ENCODE measurements at regions not wholly inside any gene's neighbourhood (a gene's known extent, or its start where the extent isn't known, plus 50 kb on each side); places are given as distances from the start of the nearest gene placed in this dataset.

DNA sequence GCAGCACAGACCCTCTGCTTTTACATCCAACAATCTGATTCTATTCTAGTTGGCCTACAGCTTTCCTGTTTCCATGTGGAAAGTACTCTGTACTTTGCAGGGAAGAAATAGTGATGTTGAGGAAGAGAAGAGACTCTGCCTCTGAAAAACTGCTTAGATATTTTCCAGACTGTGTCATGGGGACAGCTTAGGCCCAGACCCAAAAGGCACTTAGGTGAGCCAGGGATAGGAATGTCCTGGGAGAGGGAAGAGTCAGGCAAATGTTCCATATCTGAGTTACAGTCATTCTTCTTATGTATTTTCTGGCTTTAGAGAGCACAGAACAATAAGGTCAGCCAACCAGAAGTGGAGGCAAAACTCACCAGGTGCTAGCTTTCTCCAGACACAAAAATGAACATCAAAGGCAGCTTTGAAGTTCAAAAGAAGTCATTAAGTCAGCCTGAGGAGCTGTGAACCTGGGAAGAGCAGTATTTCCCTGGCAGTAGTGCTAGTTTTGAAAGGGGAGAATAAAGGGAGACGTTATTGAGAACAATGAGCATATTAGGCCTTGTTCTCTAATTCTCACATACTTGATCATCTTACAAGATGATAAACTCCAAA, 199.7 kb upstream of the LMNTD1 start:
- Histone ChIP-seq H3K27me3 (no peaks in the 10 kb centered on the region), H3K9me3 (replicated peaks in 1 of 11) (no peaks in the 10 kb centered on the region), H3K4me2 (no peak overlapping the region), H3K36me3 (no peaks in the 10 kb centered on the region), H3K9ac (no peak overlapping the region), H3K27ac (no peak overlapping the region), H3K4me1 (no peaks in the 10 kb centered on the region), H3K4me3 (no peak overlapping the region), H4K20me1 (no peaks in the 10 kb centered on the region)
- no peak for TF ChIP-seq Cebpa-rat (IDR thresholded peaks at IDR 0.05)

DNA sequence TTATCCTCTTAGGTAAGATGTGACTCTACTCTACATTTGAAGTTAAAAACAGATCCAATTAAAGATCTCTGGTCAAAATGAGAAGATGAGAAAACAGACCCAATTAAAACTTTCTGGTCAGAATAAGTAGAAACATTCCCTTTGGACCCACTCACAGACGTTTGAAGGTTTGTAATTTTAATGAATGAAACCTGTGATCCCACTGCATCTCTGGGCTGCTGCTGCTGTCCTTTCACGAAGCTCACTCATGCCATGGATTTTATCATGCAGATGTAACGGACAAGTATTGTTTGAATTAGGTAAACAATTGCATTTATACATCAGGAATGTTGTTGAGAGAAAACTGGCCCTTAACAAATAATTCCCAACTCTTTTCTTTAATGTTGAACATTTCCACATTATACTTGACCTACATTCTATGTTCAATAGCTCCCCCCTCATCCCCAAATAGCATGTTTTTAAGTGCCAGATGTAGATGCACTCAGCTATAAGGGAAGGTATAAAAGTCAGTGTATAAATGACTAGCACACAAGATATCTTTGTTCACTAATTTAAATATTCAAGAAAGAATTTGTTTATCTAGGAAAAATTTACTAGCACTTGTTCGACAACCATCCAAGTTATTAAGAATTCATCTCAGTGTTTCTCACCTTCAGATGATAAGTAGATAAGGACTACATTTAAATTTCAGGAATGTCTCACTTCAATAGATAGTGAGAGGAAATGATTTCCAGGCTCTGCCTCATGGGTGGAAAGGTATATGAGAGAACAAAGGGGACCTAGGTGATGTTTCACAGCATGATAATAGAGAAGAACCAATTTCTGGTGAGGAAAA, 202.3 kb upstream of the LMNTD1 start:
- H3K9me3 ChIP-seq (replicated peaks in 1 of 11): no peaks in the 10 kb centered on the region
- H4K20me1 ChIP-seq: no peaks in the 10 kb centered on the region
- H3K4me2 ChIP-seq: no peak overlapping the region
- no peaks in the 10 kb centered on the region for H3K27me3 ChIP-seq
- no peaks in the 10 kb centered on the region for H3K36me3 ChIP-seq
- H3K4me3 ChIP-seq: no peak overlapping the region
- H3K9ac ChIP-seq: no peak overlapping the region
- TF ChIP-seq Cebpa-rat (IDR thresholded peaks at IDR 0.05): no peak
- H3K4me1 ChIP-seq: no peaks in the 10 kb centered on the region
- no peak overlapping the region for H3K27ac ChIP-seq

DNA sequence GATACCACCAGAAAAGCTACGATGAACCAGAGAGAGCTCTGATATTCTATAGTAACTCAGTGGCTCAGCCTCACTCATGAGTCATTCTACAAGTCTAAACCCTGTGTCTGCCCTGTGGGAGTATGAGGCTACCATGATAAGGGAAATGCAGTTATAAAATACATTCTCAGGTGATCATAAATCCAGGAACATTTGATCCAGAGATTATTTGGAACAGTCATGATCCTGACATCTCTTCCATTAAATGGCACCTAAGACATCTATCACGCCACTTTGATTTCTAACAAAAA, 202.6 kb upstream of the RASSF8 start:
- Histone ChIP-seq H4K20me1 (no peaks in the 10 kb centered on the region), H3K27me3 (no peaks in the 10 kb centered on the region), H3K27ac (no peak overlapping the region), H3K4me3 (no peak overlapping the region), H3K36me3 (no peaks in the 10 kb centered on the region), H3K9ac (no peak overlapping the region), H3K4me1 (no peaks in the 10 kb centered on the region), H3K4me2 (no peak overlapping the region), H3K9me3 (replicated peaks in 1 of 11) (no peaks in the 10 kb centered on the region)
- TF ChIP-seq Cebpa-rat (IDR thresholded peaks at IDR 0.05): no peak

- Histone ChIP-seq H3K4me1 (no peaks in the 10 kb centered on the region), H3K4me3 (no peak overlapping the region), H3K9me3 (replicated peaks in 1 of 11) (no peaks in the 10 kb centered on the region), H3K9ac (no peak overlapping the region), H3K36me3 (no peaks in the 10 kb centered on the region), H4K20me1 (no peaks in the 10 kb centered on the region), H3K27ac (no peak overlapping the region), H3K27me3 (no peaks in the 10 kb centered on the region), H3K4me2 (no peak overlapping the region)
- TF ChIP-seq Cebpa-rat (IDR thresholded peaks at IDR 0.05): no peak
Measured at GRCh38 chr12:25757037-25757665, 201.3 kb upstream of the RASSF8 start.

- no peak overlapping the region for H3K4me2 ChIP-seq
- H4K20me1 ChIP-seq: no peaks in the 10 kb centered on the region
- TF ChIP-seq Cebpa-rat (IDR thresholded peaks at IDR 0.05): no peak
- H3K36me3 ChIP-seq: no peaks in the 10 kb centered on the region
- no peaks in the 10 kb centered on the region for H3K27me3 ChIP-seq
- H3K4me3 ChIP-seq: no peak overlapping the region
- no peak overlapping the region for H3K27ac ChIP-seq
- no peaks in the 10 kb centered on the region for H3K9me3 ChIP-seq (replicated peaks in 1 of 11)
- no peak overlapping the region for H3K9ac ChIP-seq
- no peaks in the 10 kb centered on the region for H3K4me1 ChIP-seq
Measured at GRCh38 chr12:25759752-25760151, 198.7 kb upstream of the RASSF8 start.

- no peak overlapping the region for H3K4me2 ChIP-seq
- H3K4me1 ChIP-seq: no peaks in the 10 kb centered on the region
- no peak for TF ChIP-seq Cebpa-rat (IDR thresholded peaks at IDR 0.05)
- no peaks in the 10 kb centered on the region for H3K36me3 ChIP-seq
- H3K9me3 ChIP-seq (replicated peaks in 1 of 11): no peaks in the 10 kb centered on the region
- H4K20me1 ChIP-seq: no peaks in the 10 kb centered on the region
- H3K27me3 ChIP-seq: no peaks in the 10 kb centered on the region
- no peak overlapping the region for H3K9ac ChIP-seq
- no peak overlapping the region for H3K27ac ChIP-seq
- no peak overlapping the region for H3K4me3 ChIP-seq
Measured at GRCh38 chr12:25761356-25761755, 197.1 kb upstream of the RASSF8 start.

DNA sequence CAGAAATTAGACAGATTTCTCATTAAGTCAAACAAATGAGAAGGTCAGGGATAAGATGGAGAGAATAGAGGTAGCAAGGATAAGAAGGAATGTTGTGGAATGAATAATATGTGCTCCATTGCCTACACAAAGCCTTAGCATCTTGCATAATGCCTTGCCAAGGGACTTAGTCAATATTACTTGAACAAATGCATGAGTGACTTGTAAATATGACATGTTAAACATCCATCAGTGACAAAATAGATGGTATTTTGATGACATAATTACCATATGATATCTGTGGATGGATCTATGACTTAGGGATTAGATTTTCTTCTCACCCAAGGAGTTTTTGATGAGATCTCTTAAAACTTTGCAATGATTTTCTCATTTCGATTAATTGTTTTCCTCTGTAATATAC, 194.1 kb upstream of the RASSF8 start:
- H3K4me3 ChIP-seq: no peak overlapping the region
- H4K20me1 ChIP-seq: no peaks in the 10 kb centered on the region
- no peak overlapping the region for H3K27ac ChIP-seq
- H3K9ac ChIP-seq: no peak overlapping the region
- TF ChIP-seq Cebpa-rat (IDR thresholded peaks at IDR 0.05): no peak
- H3K36me3 ChIP-seq: no peaks in the 10 kb centered on the region
- no peaks in the 10 kb centered on the region for H3K4me1 ChIP-seq
- no peak overlapping the region for H3K4me2 ChIP-seq
- H3K27me3 ChIP-seq: no peaks in the 10 kb centered on the region
- no peaks in the 10 kb centered on the region for H3K9me3 ChIP-seq (replicated peaks in 1 of 11)

- no peak overlapping the region for H3K4me2 ChIP-seq
- no peaks in the 10 kb centered on the region for H3K9me3 ChIP-seq (replicated peaks in 1 of 11)
- no peak for TF ChIP-seq Cebpa-rat (IDR thresholded peaks at IDR 0.05)
- H3K36me3 ChIP-seq: no peaks in the 10 kb centered on the region
- no peaks in the 10 kb centered on the region for H4K20me1 ChIP-seq
- H3K4me1 ChIP-seq: no peaks in the 10 kb centered on the region
- no peak overlapping the region for H3K9ac ChIP-seq
- H3K27me3 ChIP-seq: no peaks in the 10 kb centered on the region
- H3K4me3 ChIP-seq: no peak overlapping the region
- no peak overlapping the region for H3K27ac ChIP-seq
Measured at GRCh38 chr12:25764892-25765291, 193.6 kb upstream of the RASSF8 start.

- peaks cover 0 to 13% (median 0%) of the 10 kb centered on the region in 10 experiments; a peak in 6 of 20 replicates for H3K4me1 ChIP-seq
- no peak overlapping the region for H3K4me3 ChIP-seq
- no peak overlapping the region for H3K9ac ChIP-seq
- no peaks in the 10 kb centered on the region for H3K27me3 ChIP-seq
- no peak for TF ChIP-seq Cebpa-rat (IDR thresholded peaks at IDR 0.05)
- H3K9me3 ChIP-seq (replicated peaks in 1 of 11): no peaks in the 10 kb centered on the region
- no peaks in the 10 kb centered on the region for H3K36me3 ChIP-seq
- no peak overlapping the region for H3K4me2 ChIP-seq
- no peak overlapping the region for H3K27ac ChIP-seq
- H4K20me1 ChIP-seq: no peaks in the 10 kb centered on the region
Measured at GRCh38 chr12:25767606-25768005, 190.9 kb upstream of the RASSF8 start.

DNA sequence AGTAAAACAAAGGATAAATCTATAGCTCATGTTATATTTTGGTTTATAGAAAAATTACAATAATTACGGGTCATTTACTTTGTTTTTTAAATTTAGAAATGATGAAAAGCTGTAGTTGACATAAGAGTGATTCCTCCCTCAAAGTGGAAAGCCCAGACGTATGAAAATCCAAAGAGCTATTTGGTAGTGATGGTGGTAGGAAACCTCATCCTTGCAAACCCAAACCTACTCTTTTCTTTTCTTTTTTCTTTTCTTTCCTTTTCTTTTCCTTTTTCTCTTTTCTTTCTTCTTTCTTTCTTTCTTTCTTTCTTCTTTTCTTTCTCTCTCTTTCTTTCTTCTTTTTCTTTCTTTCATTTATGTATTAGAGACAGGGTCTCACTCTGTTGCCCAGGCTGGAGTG, 190.3 kb upstream of the RASSF8 start:
- no peak overlapping the region for H3K9ac ChIP-seq
- H3K4me3 ChIP-seq: no peak overlapping the region
- H3K9me3 ChIP-seq (replicated peaks in 1 of 11): no peaks in the 10 kb centered on the region
- H3K27me3 ChIP-seq: no peaks in the 10 kb centered on the region
- TF ChIP-seq Cebpa-rat (IDR thresholded peaks at IDR 0.05): no peak
- no peak overlapping the region for H3K4me2 ChIP-seq
- no peaks in the 10 kb centered on the region for H4K20me1 ChIP-seq
- H3K36me3 ChIP-seq: no peaks in the 10 kb centered on the region
- H3K27ac ChIP-seq: no peak overlapping the region
- peaks cover 0 to 13% (median 0%) of the 10 kb centered on the region in 10 experiments; a peak in 6 of 20 replicates for H3K4me1 ChIP-seq
